ENCODE measurements at regions not wholly inside any gene's neighbourhood (a gene's known extent, or its start where the extent isn't known, plus 50 kb on each side); places are given as distances from the start of the nearest gene placed in this dataset.

DNA sequence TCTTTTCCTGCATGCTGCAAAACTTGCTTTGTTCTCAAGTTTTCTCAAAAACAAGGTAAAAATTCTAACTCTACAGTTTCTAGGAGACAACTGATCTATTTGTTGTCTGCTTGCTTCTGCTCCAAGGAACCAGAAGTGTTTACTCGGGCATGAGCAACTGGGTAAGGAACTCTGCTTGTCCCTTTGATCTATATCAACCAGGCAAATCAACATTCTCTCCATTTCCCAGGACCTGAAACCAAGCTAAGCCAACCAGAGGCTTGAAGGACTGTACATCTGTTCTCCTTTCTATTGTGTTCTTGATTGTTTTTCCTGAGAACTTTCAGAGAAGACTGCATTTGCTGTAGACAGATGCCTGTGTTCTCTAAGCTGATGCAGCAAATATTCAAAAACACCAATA, 335.0 kb upstream of the KCNH7 start:
- Histone ChIP-seq H3K27ac (no peak overlapping the region), H3K9me3 (no peaks in the 10 kb centered on the region), H3K4me3 (no peak overlapping the region), H3K4me1 (no peaks in the 10 kb centered on the region), H3K27me3 (no peaks in the 10 kb centered on the region), H3K36me3 (replicated peaks in 1 of 2; ENCODE audit: insufficient read depth in 1 of 2, low read depth in 2 of 2) (no peaks in the 10 kb centered on the region)
- no peak for DNase-seq
- WGBS, 2 donors = 44 to 45% methylated on average over 1 of the region's 1 CpG
- intact Hi-C loops (cut with DNase I) = no loop called here
- no peak for TF ChIP-seq POLR2A (IDR thresholded peaks at IDR 0.05)
- TF ChIP-seq, protein P1, sequence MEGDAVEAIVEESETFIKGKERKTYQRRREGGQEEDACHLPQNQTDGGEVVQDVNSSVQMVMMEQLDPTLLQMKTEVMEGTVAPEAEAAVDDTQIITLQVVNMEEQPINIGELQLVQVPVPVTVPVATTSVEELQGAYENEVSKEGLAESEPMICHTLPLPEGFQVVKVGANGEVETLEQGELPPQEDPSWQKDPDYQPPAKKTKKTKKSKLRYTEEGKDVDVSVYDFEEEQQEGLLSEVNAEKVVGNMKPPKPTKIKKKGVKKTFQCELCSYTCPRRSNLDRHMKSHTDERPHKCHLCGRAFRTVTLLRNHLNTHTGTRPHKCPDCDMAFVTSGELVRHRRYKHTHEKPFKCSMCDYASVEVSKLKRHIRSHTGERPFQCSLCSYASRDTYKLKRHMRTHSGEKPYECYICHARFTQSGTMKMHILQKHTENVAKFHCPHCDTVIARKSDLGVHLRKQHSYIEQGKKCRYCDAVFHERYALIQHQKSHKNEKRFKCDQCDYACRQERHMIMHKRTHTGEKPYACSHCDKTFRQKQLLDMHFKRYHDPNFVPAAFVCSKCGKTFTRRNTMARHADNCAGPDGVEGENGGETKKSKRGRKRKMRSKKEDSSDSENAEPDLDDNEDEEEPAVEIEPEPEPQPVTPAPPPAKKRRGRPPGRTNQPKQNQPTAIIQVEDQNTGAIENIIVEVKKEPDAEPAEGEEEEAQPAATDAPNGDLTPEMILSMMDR (IDR thresholded peaks at IDR 0.05) = no peak
- no peak for ATAC-seq

DNA sequence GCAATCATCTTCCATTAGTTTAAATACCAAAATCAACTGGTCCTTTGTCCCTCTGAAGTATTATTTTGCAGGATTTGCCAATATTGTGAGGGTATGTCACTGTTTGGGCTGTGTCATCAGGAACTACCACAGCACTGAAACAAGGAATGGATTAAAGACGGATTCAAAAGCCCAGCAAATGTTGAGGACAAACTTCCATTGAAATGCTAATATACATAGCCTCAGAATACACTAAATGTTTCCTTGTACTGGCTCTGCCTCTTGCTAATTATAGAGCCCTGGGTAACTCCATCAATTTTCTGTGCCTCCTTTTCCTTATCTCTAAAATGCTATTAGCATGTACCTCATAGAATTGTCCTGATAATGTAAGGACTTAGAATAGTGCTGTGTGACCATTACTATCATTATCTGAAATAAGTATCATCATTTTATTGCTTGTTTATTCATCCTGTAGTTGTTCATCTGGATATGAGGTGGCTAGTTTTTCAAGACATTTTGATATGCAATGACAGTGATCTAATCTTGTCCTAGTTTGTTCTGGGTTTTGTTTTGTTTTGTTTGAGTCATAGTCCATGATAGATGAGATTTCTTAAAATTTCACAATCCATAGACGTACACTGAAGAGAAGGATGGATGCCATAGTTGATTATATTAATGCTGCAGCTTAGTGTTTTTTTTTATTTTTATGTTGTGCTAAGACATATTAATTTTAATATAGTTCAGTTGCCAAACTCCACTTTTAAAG, 333.4 kb upstream of the KCNH7 start:
- ATAC-seq = no peak
- Histone ChIP-seq H3K4me3 (no peak overlapping the region), H3K27me3 (no peaks in the 10 kb centered on the region), H3K36me3 (replicated peaks in 1 of 2; ENCODE audit: insufficient read depth in 1 of 2, low read depth in 2 of 2) (no peaks in the 10 kb centered on the region), H3K4me1 (no peaks in the 10 kb centered on the region), H3K27ac (no peak overlapping the region), H3K9me3 (no peaks in the 10 kb centered on the region)
- no peak for TF ChIP-seq POLR2A (IDR thresholded peaks at IDR 0.05)
- TF ChIP-seq, protein P1 (IDR thresholded peaks at IDR 0.05) = no peak
- 66 to 73% methylated on average over 2 of the region's 2 CpGs for WGBS, 2 donors
- intact Hi-C loops (cut with DNase I) = no loop called here
- DNase-seq = no peak

DNA sequence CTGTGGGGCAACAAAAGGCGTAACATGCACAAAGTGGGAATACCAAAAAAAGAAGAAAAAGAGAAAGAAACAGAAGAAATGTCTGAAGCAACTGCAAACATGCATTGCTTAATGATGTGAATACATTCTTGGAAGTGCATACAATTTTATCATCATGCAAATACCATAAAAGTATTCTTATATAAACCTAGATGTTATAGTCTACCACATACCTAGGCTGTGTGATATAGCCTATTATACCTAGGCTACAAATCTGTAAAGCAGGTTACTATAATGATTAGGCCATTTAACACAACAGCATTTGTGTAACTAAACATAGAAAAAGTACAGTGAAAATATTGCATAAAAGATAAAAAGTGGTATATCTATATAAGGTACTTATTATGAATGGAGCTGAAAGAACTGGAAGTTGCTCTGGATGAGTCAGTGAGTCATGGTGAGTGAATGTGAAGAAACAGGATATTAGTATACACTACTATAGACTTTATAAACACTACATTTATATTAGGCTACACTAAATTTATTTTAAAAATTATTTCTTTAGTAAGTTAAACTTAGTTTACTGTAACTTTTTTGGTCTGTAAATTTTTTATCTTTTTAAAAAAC, 319.4 kb upstream of the KCNH7 start:
- no peak overlapping the region for H3K27ac ChIP-seq
- intact Hi-C loops (cut with DNase I) = no loop called here
- ATAC-seq = no peak
- no peak overlapping the region for H3K4me3 ChIP-seq
- DNase-seq = no peak
- no peaks in the 10 kb centered on the region for H3K9me3 ChIP-seq
- WGBS, 2 donors = 88 to 100% methylated on average over 1 of the region's 1 CpG
- H3K4me1 ChIP-seq = no peaks in the 10 kb centered on the region
- no peaks in the 10 kb centered on the region for H3K27me3 ChIP-seq
- no peaks in the 10 kb centered on the region for H3K36me3 ChIP-seq (replicated peaks in 1 of 2; ENCODE audit: insufficient read depth in 1 of 2, low read depth in 2 of 2)
- no peak for TF ChIP-seq POLR2A (IDR thresholded peaks at IDR 0.05)
- TF ChIP-seq, protein P1 (IDR thresholded peaks at IDR 0.05) = no peak

DNA sequence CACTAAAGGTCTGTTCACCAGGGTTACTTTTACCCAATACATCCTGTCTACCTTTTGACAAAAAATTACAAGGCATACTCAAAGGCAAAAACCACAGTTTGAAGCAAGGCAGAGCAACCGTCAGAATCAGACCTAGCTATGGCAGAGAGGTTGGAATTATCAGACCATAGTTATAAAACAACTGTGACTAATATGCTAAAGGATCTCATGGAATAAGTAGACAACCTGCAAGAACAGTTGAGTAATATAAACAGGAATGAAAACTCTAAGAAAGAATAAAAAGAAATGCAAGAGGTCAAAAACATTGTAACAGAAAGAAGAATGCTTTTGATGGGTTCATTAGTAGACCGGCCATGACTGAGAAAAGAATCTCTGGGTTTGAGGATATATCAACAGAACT, 318.8 kb upstream of the KCNH7 start:
- no peak overlapping the region for H3K4me3 ChIP-seq
- H3K36me3 ChIP-seq (replicated peaks in 1 of 2; ENCODE audit: insufficient read depth in 1 of 2, low read depth in 2 of 2) = no peaks in the 10 kb centered on the region
- ATAC-seq = no peak
- 88% methylated on average over 2 of the region's 2 CpGs for WGBS, 2 donors
- H3K27ac ChIP-seq = no peak overlapping the region
- no peaks in the 10 kb centered on the region for H3K27me3 ChIP-seq
- no peaks in the 10 kb centered on the region for H3K4me1 ChIP-seq
- DNase-seq = no peak
- intact Hi-C loops (cut with DNase I) = no loop called here
- no peaks in the 10 kb centered on the region for H3K9me3 ChIP-seq
- TF ChIP-seq POLR2A (IDR thresholded peaks at IDR 0.05) = no peak
- TF ChIP-seq, protein P1 (IDR thresholded peaks at IDR 0.05) = no peak

DNA sequence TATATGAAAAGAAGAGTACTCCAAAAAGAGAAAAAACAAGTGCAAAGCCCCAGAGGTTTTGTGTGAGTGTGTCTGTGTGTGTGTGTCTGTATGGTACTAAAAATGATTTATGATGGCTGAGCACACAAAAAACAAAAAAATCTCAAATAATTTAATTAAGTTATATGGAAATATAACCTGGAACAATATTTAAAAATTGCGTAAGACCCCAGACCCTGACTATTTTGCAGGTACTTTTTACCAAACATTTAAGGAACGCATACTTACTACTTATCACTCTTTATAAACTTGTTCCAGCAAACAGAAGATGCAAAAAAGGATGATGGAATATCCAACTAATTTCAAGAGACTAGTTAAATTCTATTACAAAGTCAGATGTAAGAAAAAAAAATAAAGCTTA, 317.4 kb upstream of the KCNH7 start:
- no peaks in the 10 kb centered on the region for H3K36me3 ChIP-seq (replicated peaks in 1 of 2; ENCODE audit: insufficient read depth in 1 of 2, low read depth in 2 of 2)
- no peak overlapping the region for H3K4me3 ChIP-seq
- no peak overlapping the region for H3K27ac ChIP-seq
- no peaks in the 10 kb centered on the region for H3K4me1 ChIP-seq
- no peaks in the 10 kb centered on the region for H3K9me3 ChIP-seq
- intact Hi-C loops (cut with DNase I) = no loop called here
- TF ChIP-seq POLR2A (IDR thresholded peaks at IDR 0.05) = no peak
- TF ChIP-seq, protein P1 (IDR thresholded peaks at IDR 0.05) = no peak
- no peaks in the 10 kb centered on the region for H3K27me3 ChIP-seq
- 78 to 81% methylated on average over 2 of the region's 2 CpGs for WGBS, 2 donors
- DNase-seq = no peak
- ATAC-seq = no peak

Measured in body of pancreas (tissue), 4 donors.